Transverse colon (tissue), 4 donors: ENCODE measurements at regions not wholly inside any gene's neighbourhood (a gene's known extent, or its start where the extent isn't known, plus 50 kb on each side); places are given as distances from the start of the nearest gene placed in this dataset.

ENCODE experiments used
- DNase-seq: peaks from one replicate; pipeline ENCODE4 v3.0.0-alpha.2; 2019
- H3K27ac ChIP-seq, 4 donors: fragments of 200-600 bp; sonication (generic); 2 replicates each; pipeline ENCODE4 v1.5.1; 2016 to 2018; ENCODE audit warnings: inconsistent platforms in 4 of 4
- H3K27me3 ChIP-seq: fragments of 200-600 bp; sonication (generic); 2 replicates; pipeline ENCODE4 v1.5.1; 2017; ENCODE audit warnings: inconsistent platforms
- H3K36me3 ChIP-seq, 4 donors: fragments of 200-600 bp; sonication (generic); 2 replicates each; pipeline ENCODE4 v1.5.1; 2017 to 2019; ENCODE audit warnings: inconsistent platforms in 4 of 4
- H3K4me1 ChIP-seq, 4 donors: fragments of 200-600 bp; sonication (generic); 2 replicates each; pipeline ENCODE4 v1.5.1; 2017 to 2020; ENCODE audit warnings: inconsistent platforms in 4 of 4
- H3K4me3 ChIP-seq, 4 donors: fragments of 200-600 bp; sonication (generic); 1 replicate in 1 of 4; 2 replicates in 3 of 4; pipeline versions ENCODE4 v1.5.1 to v1.6.1; 2017 to 2019; ENCODE audit warnings: inconsistent platforms in 4 of 4
- H3K9me3 ChIP-seq, 2 donors: fragments of 200-600 bp; sonication (generic); 2 replicates each; pipeline ENCODE4 v1.5.1; 2017 to 2019; ENCODE audit warnings: inconsistent platforms in 2 of 2
- EP300 ChIP-seq: sonication (generic); formaldehyde crosslinking; IDR thresholded peaks from one replicate; pipeline ENCODE4 v1.6.1; 2017; ENCODE audit warnings: antibody characterized with exemption, low read depth
- POLR2A ChIP-seq: fragments of 450-650 bp; IDR thresholded peaks from one replicate; pipeline ENCODE4 v1.6.1; 2016; ENCODE audit warnings: antibody characterized with exemption, mild to moderate bottlenecking, moderate library complexity
- POLR2AphosphoS5 ChIP-seq, 3 donors: sonication (generic); formaldehyde crosslinking; IDR thresholded peaks; one replicate each; pipeline ENCODE4 v1.6.1; 2016; ENCODE audit warnings: antibody characterized with exemption in 3 of 3
- WGBS, 2 donors: methylation state at CpG; one replicate each; pipeline ENCODE4 v1.1.5; 2018; ENCODE audit warnings: low coverage in 1 of 2; 5-methylcytosine and 5-hydroxymethylcytosine counted together
- in situ Hi-C, 4 donors: fragments of 200-750 bp; cut with MboI; loops; one replicate each; pipeline versions ENCODE4 v1.15.0 to v1.15.1; 2017; ENCODE audit warnings: low sequenced_read_pairs in 3 of 4, low pct_ligation_motif_present in 1 of 4, low pct_unique_long_range_greater_than_20kb in 1 of 4
- intact Hi-C: fragments of 100-400 bp; cut with DNase I; formaldehyde crosslinking; loops from one replicate; pipeline ENCODE4 v1.15.1; 2023; ENCODE audit warnings: low total_unique reads
- TF ChIP-seq, protein P1 (sequence below), 5 experiments: fragments of 200-600 bp in 3 of 5; fragments of 450-650 bp in 2 of 5; sonication (generic) in 3 of 5; IDR thresholded peaks; 1 replicate in 2 of 5; 2 replicates in 3 of 5; pipeline ENCODE4 v1.5.1; 2016 to 2017; ENCODE audit warnings: antibody characterized with exemption in 5 of 5, inconsistent platforms in 3 of 5, mild to moderate bottlenecking in 2 of 5, moderate library complexity in 1 of 5

DNA sequence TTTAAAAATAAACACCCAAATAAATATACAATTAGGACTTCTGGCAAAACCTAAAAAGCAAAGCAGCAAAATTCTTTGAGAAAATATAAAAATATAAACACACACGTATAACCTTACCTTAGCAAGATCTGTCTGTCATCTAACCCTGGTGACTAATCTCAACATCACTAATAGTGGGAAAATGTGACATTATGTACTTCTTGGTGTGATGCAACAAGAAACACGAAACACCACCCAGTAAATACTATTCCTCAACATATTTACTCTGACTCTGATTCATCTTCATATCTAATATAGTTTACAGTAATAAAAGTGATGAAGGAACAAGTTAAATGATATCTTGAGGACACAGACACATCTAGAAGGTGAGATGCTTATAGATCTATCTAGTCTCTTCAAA lies 332.6 kb upstream of the MANEA start:
- intact Hi-C loops: no loop called here
- TF ChIP-seq POLR2AphosphoS5 (IDR thresholded peaks at IDR 0.05) (no peak), EP300 (no peak), POLR2A (no peak)
- TF ChIP-seq, protein P1, sequence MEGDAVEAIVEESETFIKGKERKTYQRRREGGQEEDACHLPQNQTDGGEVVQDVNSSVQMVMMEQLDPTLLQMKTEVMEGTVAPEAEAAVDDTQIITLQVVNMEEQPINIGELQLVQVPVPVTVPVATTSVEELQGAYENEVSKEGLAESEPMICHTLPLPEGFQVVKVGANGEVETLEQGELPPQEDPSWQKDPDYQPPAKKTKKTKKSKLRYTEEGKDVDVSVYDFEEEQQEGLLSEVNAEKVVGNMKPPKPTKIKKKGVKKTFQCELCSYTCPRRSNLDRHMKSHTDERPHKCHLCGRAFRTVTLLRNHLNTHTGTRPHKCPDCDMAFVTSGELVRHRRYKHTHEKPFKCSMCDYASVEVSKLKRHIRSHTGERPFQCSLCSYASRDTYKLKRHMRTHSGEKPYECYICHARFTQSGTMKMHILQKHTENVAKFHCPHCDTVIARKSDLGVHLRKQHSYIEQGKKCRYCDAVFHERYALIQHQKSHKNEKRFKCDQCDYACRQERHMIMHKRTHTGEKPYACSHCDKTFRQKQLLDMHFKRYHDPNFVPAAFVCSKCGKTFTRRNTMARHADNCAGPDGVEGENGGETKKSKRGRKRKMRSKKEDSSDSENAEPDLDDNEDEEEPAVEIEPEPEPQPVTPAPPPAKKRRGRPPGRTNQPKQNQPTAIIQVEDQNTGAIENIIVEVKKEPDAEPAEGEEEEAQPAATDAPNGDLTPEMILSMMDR (IDR thresholded peaks at IDR 0.05): no peak
- Histone ChIP-seq H3K4me1 (no peaks in the 10 kb centered on the region), H3K27me3 (no peaks in the 10 kb centered on the region), H3K9me3 (no peaks in the 10 kb centered on the region), H3K4me3 (no peak overlapping the region), H3K36me3 (no peaks in the 10 kb centered on the region), H3K27ac (no peak overlapping the region)
- in situ Hi-C loops: no loop called here
- no peak for DNase-seq
- 38 to 63% methylated on average over 2 of the region's 2 CpGs for WGBS, 2 donors

DNA sequence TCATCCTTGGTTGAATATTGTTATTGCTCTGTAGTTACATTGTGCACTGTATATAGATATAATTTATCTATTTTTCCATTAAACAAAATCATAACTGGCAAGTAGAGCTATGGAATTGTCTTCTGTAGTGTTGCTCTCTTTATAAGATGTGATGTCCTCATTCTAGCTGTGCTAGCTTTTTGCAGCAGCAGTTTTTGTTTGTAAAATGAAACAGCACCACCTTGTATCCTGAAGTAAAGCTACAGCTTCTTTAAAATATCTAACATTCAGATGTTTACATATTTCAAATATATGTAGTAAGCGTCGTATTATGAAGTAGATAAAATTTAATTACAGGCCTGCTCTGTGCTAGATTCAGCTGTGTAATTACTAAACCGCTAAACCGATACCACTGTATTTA lies 328.8 kb upstream of the MANEA start:
- in situ Hi-C loops (no loop called here), intact Hi-C loops (no loop called here)
- TF ChIP-seq POLR2A: no peak
- TF ChIP-seq, protein P1 (IDR thresholded peaks at IDR 0.05): no peak
- TF ChIP-seq EP300: no peak
- TF ChIP-seq POLR2AphosphoS5 (IDR thresholded peaks at IDR 0.05): no peak
- 82 to 83% methylated on average over 4 of the region's 4 CpGs for WGBS, 2 donors
- Histone ChIP-seq H3K27me3 (no peaks in the 10 kb centered on the region), H3K4me3 (no peak overlapping the region), H3K27ac (no peak overlapping the region), H3K36me3 (no peaks in the 10 kb centered on the region), H3K9me3 (no peaks in the 10 kb centered on the region), H3K4me1 (no peaks in the 10 kb centered on the region)
- no peak for DNase-seq

DNA sequence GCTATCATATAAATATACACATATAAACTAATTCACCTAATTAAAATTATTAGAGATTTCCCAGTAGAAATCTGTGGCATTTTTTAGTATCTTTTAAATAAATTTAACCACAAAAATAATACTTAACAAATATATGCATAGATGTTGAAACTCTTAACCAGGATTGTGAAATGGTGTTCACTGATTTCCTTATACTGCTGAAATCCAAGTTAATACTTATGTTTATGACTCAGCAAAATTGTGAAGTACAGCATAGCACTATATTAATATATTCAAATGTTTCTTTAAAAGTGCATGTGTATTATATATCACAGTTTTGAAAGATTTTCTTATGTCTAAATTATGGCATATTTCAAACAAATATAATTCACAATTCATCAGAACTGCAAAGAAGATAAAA lies 328.2 kb upstream of the MANEA start:
- intact Hi-C loops: no loop called here
- Histone ChIP-seq H3K4me1 (no peaks in the 10 kb centered on the region), H3K36me3 (no peaks in the 10 kb centered on the region), H3K27me3 (no peaks in the 10 kb centered on the region), H3K4me3 (no peak overlapping the region), H3K9me3 (no peaks in the 10 kb centered on the region), H3K27ac (no peak overlapping the region)
- no peak for DNase-seq
- TF ChIP-seq EP300 (no peak), POLR2AphosphoS5 (IDR thresholded peaks at IDR 0.05) (no peak), POLR2A (no peak)
- TF ChIP-seq, protein P1 (IDR thresholded peaks at IDR 0.05): no peak
- in situ Hi-C loops: no loop called here

DNA sequence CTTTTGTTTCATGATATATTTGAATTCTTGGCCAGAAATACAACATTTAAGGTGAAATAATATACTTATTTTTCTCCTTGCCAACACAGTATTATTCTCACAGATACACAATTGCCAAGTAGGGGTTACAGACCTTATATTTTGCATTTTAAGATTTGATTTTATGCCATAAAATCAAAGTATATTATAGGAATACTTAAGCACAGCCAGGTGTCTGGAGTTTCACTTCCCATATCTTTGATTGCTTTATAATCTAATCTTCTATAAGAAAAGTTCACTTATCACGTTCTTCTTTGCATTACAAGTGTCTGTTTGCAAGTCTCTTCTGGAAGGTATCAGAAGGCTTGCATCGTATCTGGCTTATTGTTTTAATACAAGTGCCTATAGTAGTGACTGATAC lies 327.7 kb upstream of the MANEA start:
- H3K4me1 ChIP-seq: no peaks in the 10 kb centered on the region
- in situ Hi-C loops: no loop called here
- no peaks in the 10 kb centered on the region for H3K9me3 ChIP-seq
- H3K36me3 ChIP-seq: no peaks in the 10 kb centered on the region
- no peak overlapping the region for H3K4me3 ChIP-seq
- no peaks in the 10 kb centered on the region for H3K27me3 ChIP-seq
- no peak for DNase-seq
- intact Hi-C loops: no loop called here
- TF ChIP-seq, protein P1 (IDR thresholded peaks at IDR 0.05): no peak
- TF ChIP-seq POLR2A (no peak), POLR2AphosphoS5 (IDR thresholded peaks at IDR 0.05) (no peak), EP300 (no peak)
- no peak overlapping the region for H3K27ac ChIP-seq
- 33 to 50% methylated on average over 1 to 2 of the region's 2 CpGs for WGBS, 2 donors
